LNCAP (cell line): ENCODE measurements at regions not wholly inside any gene's neighbourhood (a gene's known extent, or its start where the extent isn't known, plus 50 kb on each side); places are given as distances from the start of the nearest gene placed in this dataset.

ENCODE experiments used
- CTCF ChIP-seq: fragments of 450-650 bp; IDR thresholded peaks from 2 replicates; pipeline ENCODE4 v1.5.1; 2017; ENCODE audit warnings: mild to moderate bottlenecking

GRCh38 chr5:81904166-81904565 is 67.7 kb upstream of the ATG10 start:
- TF ChIP-seq CTCF: no peak

- no peak for TF ChIP-seq CTCF
These were observed 70.2 kb upstream of the ATG10 start for GRCh38 chr5:81901586-81901985.

DNA sequence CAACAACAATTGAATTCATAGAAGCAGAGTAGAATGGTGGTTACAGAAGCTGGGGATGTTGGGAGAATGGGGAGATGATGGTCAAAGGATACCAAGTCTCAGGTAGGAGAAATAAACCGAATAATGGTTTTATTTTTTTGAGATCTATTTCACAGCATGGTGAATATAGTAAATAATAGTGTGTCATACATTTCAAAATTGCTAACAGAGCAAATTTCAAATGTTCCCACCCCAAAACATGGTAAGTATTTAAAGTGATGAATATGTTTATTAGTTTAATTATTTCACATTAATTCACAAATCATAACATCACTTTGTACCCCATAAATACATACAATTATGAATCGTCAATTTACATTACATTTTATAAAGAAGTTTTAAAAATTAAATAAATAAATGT is 72.7 kb upstream of the ATG10 start:
- TF ChIP-seq CTCF: no peak

- no peak for TF ChIP-seq CTCF
These were observed 73.4 kb upstream of the ATG10 start for GRCh38 chr5:81898403-81898802.

GRCh38 chr5:81896764-81897163 is 75.1 kb upstream of the ATG10 start:
- no peak for TF ChIP-seq CTCF

DNA sequence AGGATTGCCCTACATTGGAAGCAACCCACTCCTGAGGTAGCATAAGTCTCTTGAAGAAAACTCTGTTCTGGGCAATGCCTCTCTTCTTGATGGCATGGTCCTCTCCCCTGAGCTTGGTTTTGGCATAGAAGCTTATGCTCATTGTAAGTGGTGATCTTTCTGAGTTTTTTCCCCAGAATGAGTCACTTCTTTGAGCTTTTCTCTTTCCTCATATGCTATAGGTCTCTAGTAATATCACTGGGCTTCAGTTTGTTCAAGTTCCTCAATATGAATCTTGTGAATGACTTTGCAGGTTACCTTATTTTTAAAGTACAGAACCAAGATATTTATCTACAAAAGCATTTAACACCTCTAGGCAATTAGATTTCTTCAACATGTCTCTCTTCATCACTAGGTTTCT is 76.5 kb upstream of the ATG10 start:
- no peak for TF ChIP-seq CTCF

GRCh38 chr5:81893961-81894360 is 77.9 kb upstream of the ATG10 start:
- no peak for TF ChIP-seq CTCF

DNA sequence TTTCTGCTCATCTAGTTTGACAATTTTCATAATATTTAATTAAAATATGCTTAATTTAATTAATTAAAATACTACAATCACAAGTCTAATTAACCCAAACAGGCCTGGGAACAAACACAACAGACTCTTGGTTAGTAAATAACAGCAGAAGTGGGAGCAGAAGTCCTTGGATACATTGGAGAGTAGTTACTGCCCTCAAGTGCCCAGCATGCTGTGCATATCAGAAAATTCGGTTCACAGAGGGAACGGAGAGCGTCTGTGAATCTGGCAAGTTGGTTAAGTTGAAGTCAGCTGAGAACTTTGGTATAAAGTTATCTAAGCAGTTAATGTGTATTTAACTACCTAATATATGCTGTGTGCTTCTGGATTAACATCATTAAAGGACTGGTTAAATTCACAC is 87.0 kb upstream of the ATG10 start:
- TF ChIP-seq CTCF: no peak
